Endothelial cell of umbilical vein (primary cell): ENCODE measurements at regions not wholly inside any gene's neighbourhood (a gene's known extent, or its start where the extent isn't known, plus 50 kb on each side); places are given as distances from the start of the nearest gene placed in this dataset.

Source experiments
- EZH2 ChIP-seq: IDR thresholded peaks from 2 replicates; pipeline ENCODE4 v1.6.1; 2012; ENCODE audit warnings: borderline replicate concordance, low read depth, mild to moderate bottlenecking, moderate library complexity, low read length, inconsistent platforms; ENCODE audit not compliant: severe bottlenecking
- GATA2 ChIP-seq: IDR thresholded peaks from 2 replicates; pipeline ENCODE4 v1.7.0; 2011; ENCODE audit warnings: low read depth, mild to moderate bottlenecking, moderate library complexity, mixed read lengths, low read length; ENCODE audit not compliant: insufficient read length, insufficient read depth
- POLR2A ChIP-seq: IDR thresholded peaks from 2 replicates; pipeline ENCODE4 v1.6.1; 2012; ENCODE audit warnings: low read depth, mild to moderate bottlenecking, control low read depth, low read length
- TF ChIP-seq, protein P1 (sequence below), 2 donors: IDR thresholded peaks; 1 replicate in 1 of 2; 2 replicates in 1 of 2; pipeline ENCODE4 v1.5.1; 2011; ENCODE audit warnings: low read length in 2 of 2, mild to moderate bottlenecking in 2 of 2, moderate library complexity in 2 of 2, control low read depth in 1 of 2, inconsistent platforms in 1 of 2, low read depth in 1 of 2; ENCODE audit not compliant: insufficient read depth in 1 of 2; ENCODE audit errors: extremely low read depth in 1 of 2

DNA sequence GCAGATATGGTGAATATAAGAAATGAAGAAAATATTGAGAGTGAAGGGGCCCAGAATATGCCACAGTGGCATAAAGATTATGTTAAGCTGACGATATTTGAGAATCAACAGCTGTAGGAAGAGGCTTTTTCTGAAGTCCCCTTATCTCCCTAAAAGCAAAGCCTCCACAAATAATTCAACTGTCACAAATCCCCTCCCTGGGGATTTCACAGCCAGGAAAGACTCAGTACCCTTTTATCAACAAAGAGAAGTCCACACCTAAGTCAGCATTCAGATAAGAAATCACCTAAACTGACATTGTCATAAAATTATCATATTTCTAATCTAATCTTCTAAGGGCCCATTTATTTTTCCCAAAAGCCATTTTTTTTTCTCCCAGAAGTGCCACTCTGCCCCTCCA lies 284.9 kb upstream of the VWC2 start:
- no peak for TF ChIP-seq GATA2
- TF ChIP-seq, protein P1, sequence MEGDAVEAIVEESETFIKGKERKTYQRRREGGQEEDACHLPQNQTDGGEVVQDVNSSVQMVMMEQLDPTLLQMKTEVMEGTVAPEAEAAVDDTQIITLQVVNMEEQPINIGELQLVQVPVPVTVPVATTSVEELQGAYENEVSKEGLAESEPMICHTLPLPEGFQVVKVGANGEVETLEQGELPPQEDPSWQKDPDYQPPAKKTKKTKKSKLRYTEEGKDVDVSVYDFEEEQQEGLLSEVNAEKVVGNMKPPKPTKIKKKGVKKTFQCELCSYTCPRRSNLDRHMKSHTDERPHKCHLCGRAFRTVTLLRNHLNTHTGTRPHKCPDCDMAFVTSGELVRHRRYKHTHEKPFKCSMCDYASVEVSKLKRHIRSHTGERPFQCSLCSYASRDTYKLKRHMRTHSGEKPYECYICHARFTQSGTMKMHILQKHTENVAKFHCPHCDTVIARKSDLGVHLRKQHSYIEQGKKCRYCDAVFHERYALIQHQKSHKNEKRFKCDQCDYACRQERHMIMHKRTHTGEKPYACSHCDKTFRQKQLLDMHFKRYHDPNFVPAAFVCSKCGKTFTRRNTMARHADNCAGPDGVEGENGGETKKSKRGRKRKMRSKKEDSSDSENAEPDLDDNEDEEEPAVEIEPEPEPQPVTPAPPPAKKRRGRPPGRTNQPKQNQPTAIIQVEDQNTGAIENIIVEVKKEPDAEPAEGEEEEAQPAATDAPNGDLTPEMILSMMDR (IDR thresholded peaks at IDR 0.05; ENCODE audit: extremely low read depth in 1 of 2, insufficient read depth in 1 of 2, low read depth in 1 of 2, low read length in 2 of 2): no peak
- no peak for TF ChIP-seq EZH2
- no peak for TF ChIP-seq POLR2A
